Liver (tissue), 3 donors: ENCODE measurements at regions not wholly inside any gene's neighbourhood (a gene's known extent, or its start where the extent isn't known, plus 50 kb on each side); places are given as distances from the start of the nearest gene placed in this dataset.

Experiments used
- ATF3 ChIP-seq: IDR thresholded peaks from 2 replicates; pipeline ENCODE4 v1.6.1; 2016; ENCODE audit warnings: antibody characterized with exemption
- CTCF ChIP-seq: fragments of 150-350 bp; IDR thresholded peaks from 2 replicates; pipeline ENCODE4 v1.5.1; 2017; ENCODE audit warnings: improper control_type of control experiment, low read depth, low read length; ENCODE audit not compliant: missing input control
- GABPA ChIP-seq, 2 donors: IDR thresholded peaks in 1 of 2; conservative IDR thresholded peaks in 1 of 2; 2 replicates each; pipeline ENCODE4 v1.6.1; 2016; ENCODE audit warnings: antibody characterized with exemption in 2 of 2, mild to moderate bottlenecking in 1 of 2, moderate library complexity in 1 of 2
- MAX ChIP-seq: IDR thresholded peaks from 2 replicates; pipeline ENCODE4 v1.6.1; 2016; ENCODE audit warnings: antibody characterized with exemption
- donor health status: healthy.
- donor health status: healthy.

- TF ChIP-seq CTCF (no peak), ATF3 (no peak), GABPA (IDR thresholded peaks at IDR 0.05 in 1 of 2, conservative IDR thresholded peaks at IDR 0.05 in 1 of 2) (no peak), MAX (no peak)
These were observed 266.9 kb downstream of the CD109 start for GRCh38 chr6:73962884-73963283.
